GM12872 (cell line): ENCODE measurements at regions not wholly inside any gene's neighbourhood (a gene's known extent, or its start where the extent isn't known, plus 50 kb on each side); places are given as distances from the start of the nearest gene placed in this dataset.

Source experiments
- CTCF ChIP-seq: IDR thresholded peaks from 3 replicates; pipeline ENCODE4 v1.5.1; 2011; ENCODE audit warnings: low read depth, mild to moderate bottlenecking, low read length, moderate library complexity; ENCODE audit not compliant: insufficient read depth

GRCh38 chr5:147983742-147984141 lies 77.4 kb upstream of the C5orf46 start:
- no peak for TF ChIP-seq CTCF

GRCh38 chr5:147981074-147981473 lies 74.7 kb upstream of the C5orf46 start:
- no peak for TF ChIP-seq CTCF

- TF ChIP-seq CTCF, result no peak
Observed at GRCh38 chr5:147979761-147980160, 73.4 kb upstream of the C5orf46 start.

DNA sequence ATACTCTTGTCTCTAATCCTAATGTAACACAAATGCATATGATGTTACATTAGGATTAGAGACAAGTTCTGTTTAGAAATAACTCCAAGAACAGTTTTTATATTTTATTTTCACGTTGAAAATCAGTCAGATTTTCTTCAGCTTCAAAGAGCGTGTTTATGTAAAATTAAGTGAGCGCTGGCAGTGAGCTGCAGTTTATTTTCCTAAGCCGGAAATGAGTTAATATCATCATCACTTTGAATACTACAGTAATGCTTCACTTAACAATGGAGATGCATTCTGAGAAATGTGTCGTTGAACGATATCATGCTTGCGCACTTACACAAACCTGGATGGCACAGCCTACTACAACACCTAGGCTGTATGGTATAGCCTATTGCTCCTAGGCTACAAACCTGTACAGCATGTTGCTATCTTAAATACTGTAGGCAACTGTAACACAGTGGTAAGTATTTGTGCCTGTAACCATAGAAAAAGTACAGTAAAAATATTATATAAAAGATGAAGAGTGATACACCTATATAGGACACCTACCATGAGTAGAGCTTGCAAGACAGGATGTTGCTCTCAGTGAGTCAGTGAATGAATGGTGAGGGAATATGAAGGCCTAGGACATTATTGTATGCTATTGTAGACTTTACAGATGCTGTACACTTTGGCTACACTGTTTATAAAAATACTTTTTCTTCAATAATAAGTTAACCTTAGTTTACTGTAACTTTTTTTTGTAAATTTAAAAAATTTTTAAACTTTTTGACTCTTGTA lies 65.9 kb upstream of the C5orf46 start:
- no peak for TF ChIP-seq CTCF

GRCh38 chr5:147971472-147971871 lies 65.1 kb upstream of the C5orf46 start:
- no peak for TF ChIP-seq CTCF

DNA sequence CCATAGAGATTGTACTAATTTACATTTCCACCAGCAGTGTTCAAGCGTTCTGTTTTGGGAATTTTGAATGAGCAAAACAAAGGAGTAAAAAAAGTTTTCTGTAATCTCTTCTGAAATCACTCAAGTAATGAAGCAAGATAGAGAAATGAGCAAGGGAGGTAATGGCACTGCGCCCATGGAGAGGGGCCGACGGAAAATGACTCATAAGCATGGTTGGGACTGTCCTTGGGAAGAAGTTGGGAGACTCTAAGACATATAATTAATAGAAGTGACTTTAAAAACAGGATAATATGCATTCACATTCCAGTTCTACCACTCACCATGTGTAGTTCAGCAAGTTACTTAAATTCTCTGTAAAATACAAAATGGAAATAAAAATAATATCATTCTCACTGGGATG lies 62.5 kb upstream of the C5orf46 start:
- TF ChIP-seq CTCF, result no peak

- no peak for TF ChIP-seq CTCF
Observed at GRCh38 chr5:147966829-147967228, 60.5 kb upstream of the C5orf46 start.
